Keratinocyte (primary cell): ENCODE measurements at regions not wholly inside any gene's neighbourhood (a gene's known extent, or its start where the extent isn't known, plus 50 kb on each side); places are given as distances from the start of the nearest gene placed in this dataset.

ENCODE experiments used
- CTCF ChIP-seq, 3 experiments: IDR thresholded peaks in 1 of 3; conservative IDR thresholded peaks in 1 of 3; optimal IDR thresholded peaks in 1 of 3; 2 replicates in 2 of 3; 3 replicates in 1 of 3; pipeline versions ENCODE3 to v1.5.1; 2011; ENCODE audit warnings: low read length in 3 of 3, mild to moderate bottlenecking in 3 of 3, moderate library complexity in 2 of 3, control low read depth in 1 of 3, inconsistent platforms in 1 of 3; ENCODE audit not compliant: insufficient read depth in 2 of 3; ENCODE audit errors: extremely low read depth in 1 of 3
- EZH2 ChIP-seq: IDR thresholded peaks from one replicate; pipeline ENCODE4 v1.6.1; 2012; ENCODE audit warnings: inconsistent platforms, mild to moderate bottlenecking, low read length, moderate library complexity

DNA sequence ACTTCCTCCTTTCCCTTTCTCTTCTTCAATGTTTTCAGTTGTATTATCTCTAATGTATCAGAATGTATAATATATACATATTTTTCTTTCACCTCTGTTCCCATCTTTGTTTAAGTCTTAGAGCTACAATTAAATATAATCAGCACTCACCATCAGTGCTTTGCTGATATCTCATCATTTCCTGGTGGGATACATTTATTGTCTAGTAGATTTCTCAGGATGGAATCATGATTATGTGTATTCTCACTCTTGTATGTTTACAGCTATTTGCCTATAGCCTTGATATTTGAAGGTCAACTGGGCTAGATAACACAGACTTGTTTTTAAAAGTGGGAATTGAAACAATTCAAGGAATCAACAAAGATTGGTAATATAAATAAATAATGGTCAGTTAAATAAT, 124.9 kb upstream of the EEA1 start:
- no peak for TF ChIP-seq EZH2
- no peak for TF ChIP-seq CTCF (optimal IDR thresholded peaks at IDR 0.05 in 1 of 3, IDR thresholded peaks at IDR 0.05 in 1 of 3, conservative IDR thresholded peaks at IDR 0.05 in 1 of 3; ENCODE audit: extremely low read depth in 1 of 3, insufficient read depth in 2 of 3, low read length in 3 of 3)
